ENCODE measurements at regions not wholly inside any gene's neighbourhood (a gene's known extent, or its start where the extent isn't known, plus 50 kb on each side); places are given as distances from the start of the nearest gene placed in this dataset.

DNA sequence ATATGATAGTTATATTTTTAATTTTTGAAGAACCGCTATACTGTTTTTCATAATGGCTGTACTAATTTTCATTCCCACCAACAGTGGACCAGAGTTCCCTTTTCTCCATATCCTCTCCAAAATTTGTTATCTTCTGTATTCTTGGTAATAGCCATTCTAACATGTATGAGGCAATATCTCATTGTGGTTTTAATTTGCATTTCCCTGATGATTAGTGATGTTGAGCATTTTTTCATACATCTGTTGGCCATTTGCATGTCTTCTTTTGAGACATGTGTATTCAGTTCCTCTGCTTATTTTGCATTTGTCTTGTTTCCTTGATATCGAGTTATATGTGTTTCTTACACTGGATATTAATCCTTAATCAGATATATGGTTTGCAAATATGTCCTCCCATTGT is 770.8 kb upstream of the MBL2 start:
- Histone ChIP-seq H3K9me3 (no peaks in the 10 kb centered on the region), H3K4me1 (no peaks in the 10 kb centered on the region), H3K36me3 (no peaks in the 10 kb centered on the region), H3K27ac (no peak overlapping the region), H3K27me3 (no peaks in the 10 kb centered on the region), H3K4me3 (no peak overlapping the region)
- TF ChIP-seq, protein P1, sequence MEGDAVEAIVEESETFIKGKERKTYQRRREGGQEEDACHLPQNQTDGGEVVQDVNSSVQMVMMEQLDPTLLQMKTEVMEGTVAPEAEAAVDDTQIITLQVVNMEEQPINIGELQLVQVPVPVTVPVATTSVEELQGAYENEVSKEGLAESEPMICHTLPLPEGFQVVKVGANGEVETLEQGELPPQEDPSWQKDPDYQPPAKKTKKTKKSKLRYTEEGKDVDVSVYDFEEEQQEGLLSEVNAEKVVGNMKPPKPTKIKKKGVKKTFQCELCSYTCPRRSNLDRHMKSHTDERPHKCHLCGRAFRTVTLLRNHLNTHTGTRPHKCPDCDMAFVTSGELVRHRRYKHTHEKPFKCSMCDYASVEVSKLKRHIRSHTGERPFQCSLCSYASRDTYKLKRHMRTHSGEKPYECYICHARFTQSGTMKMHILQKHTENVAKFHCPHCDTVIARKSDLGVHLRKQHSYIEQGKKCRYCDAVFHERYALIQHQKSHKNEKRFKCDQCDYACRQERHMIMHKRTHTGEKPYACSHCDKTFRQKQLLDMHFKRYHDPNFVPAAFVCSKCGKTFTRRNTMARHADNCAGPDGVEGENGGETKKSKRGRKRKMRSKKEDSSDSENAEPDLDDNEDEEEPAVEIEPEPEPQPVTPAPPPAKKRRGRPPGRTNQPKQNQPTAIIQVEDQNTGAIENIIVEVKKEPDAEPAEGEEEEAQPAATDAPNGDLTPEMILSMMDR (IDR thresholded peaks at IDR 0.05), result no peak
- TF ChIP-seq POLR2A (IDR thresholded peaks at IDR 0.05), result no peak
- no peak for TF ChIP-seq POLR2AphosphoS5 (IDR thresholded peaks at IDR 0.05)
- no peak for TF ChIP-seq EP300 (IDR thresholded peaks at IDR 0.05)
- WGBS, 2 donors (ENCODE audit: low coverage in 1 of 2), result 90 to 96% methylated on average over 2 of the region's 2 CpGs
- no peak for ATAC-seq

DNA sequence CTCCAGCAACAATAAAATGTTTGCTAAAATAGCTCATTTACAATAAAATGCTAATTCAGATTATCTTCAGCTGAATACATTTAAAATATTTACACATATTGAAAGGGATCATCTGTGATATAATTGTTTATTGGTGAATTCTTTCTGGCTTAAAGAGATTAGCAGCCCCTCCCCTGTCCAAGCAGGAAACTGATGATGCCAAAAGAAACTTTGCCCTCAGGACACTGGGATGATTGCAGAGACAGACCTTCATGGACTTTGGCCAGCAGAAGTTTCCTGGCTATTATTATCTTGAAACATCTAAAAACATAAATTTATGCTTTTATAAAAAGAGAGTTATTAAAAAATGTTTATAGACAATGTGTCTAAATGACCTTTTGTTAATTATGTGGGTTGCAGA is 764.9 kb upstream of the MBL2 start:
- no peak for TF ChIP-seq POLR2AphosphoS5 (IDR thresholded peaks at IDR 0.05)
- TF ChIP-seq POLR2A (IDR thresholded peaks at IDR 0.05), result no peak
- TF ChIP-seq EP300 (IDR thresholded peaks at IDR 0.05), result no peak
- TF ChIP-seq, protein P1 (IDR thresholded peaks at IDR 0.05), result no peak

DNA sequence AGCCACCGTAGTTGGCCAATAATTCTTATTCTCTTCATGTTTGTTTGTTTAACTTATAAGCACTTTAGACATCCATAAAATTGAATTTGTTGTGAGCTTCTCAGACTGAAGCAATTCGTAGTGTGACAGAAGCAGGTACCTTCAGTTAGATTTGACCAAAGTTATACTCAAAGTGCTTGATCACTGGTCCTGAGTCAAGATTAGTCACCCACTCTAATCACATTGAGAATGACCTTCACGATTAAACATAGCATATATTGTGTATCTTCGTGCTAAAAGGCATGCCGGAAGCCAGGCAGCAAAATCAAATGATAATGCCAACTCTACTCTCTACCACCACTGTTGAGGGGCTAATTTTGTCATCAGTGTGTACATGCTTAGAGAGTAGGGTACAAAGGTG is 763.7 kb upstream of the MBL2 start:
- Histone ChIP-seq H3K9me3 (no peaks in the 10 kb centered on the region), H3K4me1 (no peaks in the 10 kb centered on the region), H3K27me3 (no peaks in the 10 kb centered on the region), H3K4me3 (no peak overlapping the region), H3K36me3 (no peaks in the 10 kb centered on the region), H3K27ac (no peak overlapping the region)
- ATAC-seq, result no peak
- WGBS, 2 donors (ENCODE audit: low coverage in 1 of 2), result 68 to 75% methylated on average over 5 of the region's 5 CpGs
- TF ChIP-seq, protein P1 (IDR thresholded peaks at IDR 0.05), result no peak

More for the DNA sequence above, 764.9 kb upstream of the MBL2 start:
- no peak for ATAC-seq
- H3K27ac ChIP-seq, result no peak overlapping the region
- no peaks in the 10 kb centered on the region for H3K4me1 ChIP-seq
- no peaks in the 10 kb centered on the region for H3K9me3 ChIP-seq
- H3K4me3 ChIP-seq, result no peak overlapping the region
- no peaks in the 10 kb centered on the region for H3K36me3 ChIP-seq
- H3K27me3 ChIP-seq, result no peaks in the 10 kb centered on the region

DNA sequence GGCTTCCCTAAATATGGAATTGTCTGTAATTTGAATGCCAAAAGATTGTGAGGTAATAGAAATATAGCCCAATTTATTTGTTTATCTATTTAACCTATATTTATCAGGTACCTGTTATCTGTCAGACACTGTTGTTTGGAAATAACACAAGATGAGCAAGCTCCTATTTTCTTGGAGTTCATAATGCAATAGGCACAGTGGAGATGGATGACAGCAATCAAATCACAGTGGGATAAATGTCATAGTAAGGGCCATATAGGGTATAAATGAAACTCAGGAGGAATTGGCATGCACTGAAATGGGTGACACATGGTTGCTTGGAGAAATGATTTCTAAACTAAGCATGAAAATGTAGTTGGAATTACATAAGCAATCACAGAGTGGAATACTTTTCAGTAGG is 761.8 kb upstream of the MBL2 start:
- TF ChIP-seq, protein P1 (IDR thresholded peaks at IDR 0.05), result no peak
- TF ChIP-seq POLR2A (IDR thresholded peaks at IDR 0.05) (no peak), EP300 (IDR thresholded peaks at IDR 0.05) (no peak), POLR2AphosphoS5 (IDR thresholded peaks at IDR 0.05) (no peak)
- Histone ChIP-seq H3K27ac (no peak overlapping the region), H3K27me3 (no peaks in the 10 kb centered on the region), H3K9me3 (no peaks in the 10 kb centered on the region), H3K36me3 (no peaks in the 10 kb centered on the region), H3K4me3 (no peak overlapping the region), H3K4me1 (no peaks in the 10 kb centered on the region)
- no peak for ATAC-seq

DNA sequence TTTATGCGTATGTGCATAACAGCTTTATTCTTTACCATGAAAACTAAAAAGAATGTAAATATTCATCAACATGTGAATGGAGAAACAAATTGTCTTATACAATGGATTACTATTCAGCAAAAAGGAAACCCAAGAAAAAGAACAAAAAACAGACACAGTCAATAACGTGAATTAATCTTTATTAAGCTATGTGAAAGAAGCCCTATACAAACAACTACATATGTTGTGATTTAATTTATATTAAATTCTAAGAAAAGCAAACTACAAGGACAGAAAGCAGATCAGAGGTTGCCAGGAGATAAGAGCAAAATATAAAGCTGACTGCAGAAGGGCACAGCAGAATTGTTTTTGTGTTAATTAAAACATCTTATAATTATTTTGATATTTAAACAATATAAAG is 756.4 kb upstream of the MBL2 start:
- no peak overlapping the region for H3K4me3 ChIP-seq
- no peaks in the 10 kb centered on the region for H3K36me3 ChIP-seq
- TF ChIP-seq EP300 (IDR thresholded peaks at IDR 0.05), result no peak
- TF ChIP-seq, protein P1 (IDR thresholded peaks at IDR 0.05), result no peak
- TF ChIP-seq POLR2AphosphoS5 (IDR thresholded peaks at IDR 0.05), result no peak
- TF ChIP-seq POLR2A (IDR thresholded peaks at IDR 0.05), result no peak
- H3K27me3 ChIP-seq, result no peaks in the 10 kb centered on the region
- ATAC-seq, result no peak
- 59 to 74% methylated on average over 2 of the region's 2 CpGs for WGBS, 2 donors (ENCODE audit: low coverage in 1 of 2)
- no peaks in the 10 kb centered on the region for H3K9me3 ChIP-seq
- H3K27ac ChIP-seq, result no peak overlapping the region
- no peaks in the 10 kb centered on the region for H3K4me1 ChIP-seq

All from gastroesophageal sphincter (tissue), 4 donors.